Endothelial cell (in vitro differentiated cells): ENCODE measurements at regions not wholly inside any gene's neighbourhood (a gene's known extent, or its start where the extent isn't known, plus 50 kb on each side); places are given as distances from the start of the nearest gene placed in this dataset.

ENCODE experiments used
- DNase-seq: peaks from one replicate; pipeline ENCODE4 v3.0.0; 2021; ENCODE audit warnings: low spot score
- H3K27ac Mint-ChIP-seq: one replicate; pipeline ENCODE4 v1.8.0; 2021; ENCODE audit warnings: mixed read lengths, inconsistent platforms; ENCODE audit not compliant: unreplicated experiment
- H3K27me3 Mint-ChIP-seq: one replicate; pipeline ENCODE4 v1.8.0; 2021; ENCODE audit warnings: mild to moderate bottlenecking, moderate library complexity, mixed read lengths, inconsistent platforms; ENCODE audit not compliant: unreplicated experiment
- H3K36me3 Mint-ChIP-seq: one replicate; pipeline ENCODE4 v1.8.0; 2021; ENCODE audit warnings: mild to moderate bottlenecking, low read depth, mixed read lengths, inconsistent platforms; ENCODE audit not compliant: unreplicated experiment
- H3K4me1 Mint-ChIP-seq: one replicate; pipeline ENCODE4 v1.8.0; 2021; ENCODE audit warnings: mild to moderate bottlenecking, mixed read lengths, inconsistent platforms; ENCODE audit not compliant: unreplicated experiment
- H3K4me3 Mint-ChIP-seq: one replicate; pipeline ENCODE4 v1.8.0; 2021; ENCODE audit warnings: mild to moderate bottlenecking, mixed read lengths, inconsistent platforms; ENCODE audit not compliant: unreplicated experiment
- H3K9me3 Mint-ChIP-seq: one replicate; pipeline ENCODE4 v1.8.0; 2021; ENCODE audit warnings: mixed read lengths, inconsistent platforms; ENCODE audit not compliant: unreplicated experiment
- CTCF ChIP-seq: fragments of 200-600 bp; sonication (generic); IDR thresholded peaks from one replicate; pipeline ENCODE4 v1.5.0; 2021; ENCODE audit warnings: antibody characterized with exemption; ENCODE audit not compliant: unreplicated experiment

- Mint-ChIP-seq H3K4me3 (no peak overlapping the region), H3K27ac (no peak overlapping the region), H3K36me3 (no peaks in the 10 kb centered on the region), H3K4me1 (no peaks in the 10 kb centered on the region), H3K9me3 (no peaks in the 10 kb centered on the region), H3K27me3 (no peaks in the 10 kb centered on the region)
- DNase-seq, result no peak
- no peak for TF ChIP-seq CTCF
These were observed 71.5 kb upstream of the PTGFR start for GRCh38 chr1:78419309-78419708.

- TF ChIP-seq CTCF, result no peak
- Mint-ChIP-seq H3K27ac (no peak overlapping the region), H3K4me3 (no peak overlapping the region), H3K9me3 (no peaks in the 10 kb centered on the region), H3K4me1 (no peaks in the 10 kb centered on the region), H3K27me3 (no peaks in the 10 kb centered on the region), H3K36me3 (no peaks in the 10 kb centered on the region)
- no peak for DNase-seq
These were observed 70.6 kb upstream of the PTGFR start for GRCh38 chr1:78420181-78420580.

GRCh38 chr1:78420688-78421087 lies 70.1 kb upstream of the PTGFR start:
- H3K27ac Mint-ChIP-seq, result no peak overlapping the region
- no peak for TF ChIP-seq CTCF
- H3K36me3 Mint-ChIP-seq, result no peaks in the 10 kb centered on the region
- no peak overlapping the region for H3K4me3 Mint-ChIP-seq
- DNase-seq, result no peak
- no peaks in the 10 kb centered on the region for H3K4me1 Mint-ChIP-seq
- no peaks in the 10 kb centered on the region for H3K9me3 Mint-ChIP-seq
- H3K27me3 Mint-ChIP-seq, result no peaks in the 10 kb centered on the region

GRCh38 chr1:78424720-78425119 lies 66.1 kb upstream of the PTGFR start:
- Mint-ChIP-seq H3K36me3 (no peaks in the 10 kb centered on the region), H3K9me3 (no peaks in the 10 kb centered on the region), H3K4me1 (peaks cover 2% of the 10 kb centered on the region), H3K27ac (no peak overlapping the region), H3K27me3 (no peaks in the 10 kb centered on the region), H3K4me3 (no peak overlapping the region)
- TF ChIP-seq CTCF, result no peak
- DNase-seq, result no peak

- DNase-seq, result no peak
- TF ChIP-seq CTCF, result no peak
- Mint-ChIP-seq H3K4me1 (peaks cover 2% of the 10 kb centered on the region), H3K9me3 (no peaks in the 10 kb centered on the region), H3K36me3 (no peaks in the 10 kb centered on the region), H3K4me3 (no peak overlapping the region), H3K27ac (no peak overlapping the region), H3K27me3 (no peaks in the 10 kb centered on the region)
These were observed 64.4 kb upstream of the PTGFR start for GRCh38 chr1:78426408-78426807.
